ENCODE measurements at regions not wholly inside any gene's neighbourhood (a gene's known extent, or its start where the extent isn't known, plus 50 kb on each side); places are given as distances from the start of the nearest gene placed in this dataset.

DNA sequence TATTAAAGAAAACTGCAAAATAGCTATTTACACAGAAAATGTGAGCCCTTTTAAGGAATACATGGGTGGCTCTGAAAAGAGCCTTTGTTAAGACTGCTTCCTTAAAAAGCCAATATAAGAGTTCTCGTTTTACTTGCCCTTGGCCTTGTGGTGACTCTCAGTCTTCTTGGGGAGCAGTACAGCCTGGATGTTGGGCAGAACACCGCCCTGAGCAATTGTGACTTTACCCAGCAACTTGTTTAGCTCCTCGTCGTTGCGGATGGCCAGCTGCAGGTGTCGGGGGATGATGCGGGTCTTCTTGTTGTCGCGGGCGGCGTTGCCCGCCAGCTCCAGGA is 111.5 kb downstream of the HFE start:
- peaks cover 50% of the 10 kb centered on the region for H3K4me1 Mint-ChIP-seq (ENCODE audit: low read depth)
- peak overlapping the region; percentile 98 for H3K27ac Mint-ChIP-seq
- H3K9me3 Mint-ChIP-seq: no peaks in the 10 kb centered on the region
- H3K27me3 Mint-ChIP-seq: no peaks in the 10 kb centered on the region
- peak overlapping the region; percentile 96 for H3K4me3 Mint-ChIP-seq
- H3K36me3 Mint-ChIP-seq (ENCODE audit: low read depth): peaks cover 20% of the 10 kb centered on the region

DNA sequence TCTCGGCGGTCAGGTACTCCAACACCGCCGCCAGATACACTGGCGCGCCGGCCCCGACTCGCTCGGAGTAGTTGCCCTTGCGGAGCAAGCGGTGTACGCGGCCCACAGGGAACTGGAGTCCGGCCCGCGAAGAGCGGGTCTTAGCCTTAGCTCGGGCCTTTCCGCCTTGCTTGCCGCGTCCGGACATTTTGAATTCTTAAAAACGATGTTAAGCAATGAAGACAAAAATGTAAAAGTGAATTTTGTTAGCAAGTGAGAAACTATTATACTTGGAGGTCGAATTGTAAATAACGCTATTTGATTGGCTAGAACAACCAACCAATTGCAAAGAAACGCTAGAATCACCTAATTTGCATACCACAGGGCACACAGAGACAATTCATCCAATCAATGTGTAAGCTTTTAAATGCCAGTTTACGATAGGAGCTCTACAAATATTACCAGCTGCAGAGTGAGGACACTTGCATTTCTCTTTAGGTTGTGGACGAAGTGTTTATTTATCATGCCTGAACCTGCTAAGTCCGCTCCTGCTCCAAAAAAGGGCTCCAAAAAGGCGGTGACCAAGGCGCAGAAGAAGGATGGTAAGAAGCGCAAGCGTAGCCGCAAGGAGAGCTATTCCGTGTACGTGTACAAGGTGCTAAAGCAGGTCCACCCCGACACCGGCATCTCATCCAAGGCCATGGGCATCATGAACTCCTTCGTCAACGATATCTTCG is 112.0 kb downstream of the HFE start:
- no peaks in the 10 kb centered on the region for H3K9me3 Mint-ChIP-seq
- H3K4me3 Mint-ChIP-seq: peak overlapping the region; percentile 96
- peak overlapping the region; percentile 98 for H3K27ac Mint-ChIP-seq
- no peaks in the 10 kb centered on the region for H3K27me3 Mint-ChIP-seq
- H3K4me1 Mint-ChIP-seq (ENCODE audit: low read depth): peaks cover 53% of the 10 kb centered on the region
- H3K36me3 Mint-ChIP-seq (ENCODE audit: low read depth): peaks cover 20% of the 10 kb centered on the region

DNA sequence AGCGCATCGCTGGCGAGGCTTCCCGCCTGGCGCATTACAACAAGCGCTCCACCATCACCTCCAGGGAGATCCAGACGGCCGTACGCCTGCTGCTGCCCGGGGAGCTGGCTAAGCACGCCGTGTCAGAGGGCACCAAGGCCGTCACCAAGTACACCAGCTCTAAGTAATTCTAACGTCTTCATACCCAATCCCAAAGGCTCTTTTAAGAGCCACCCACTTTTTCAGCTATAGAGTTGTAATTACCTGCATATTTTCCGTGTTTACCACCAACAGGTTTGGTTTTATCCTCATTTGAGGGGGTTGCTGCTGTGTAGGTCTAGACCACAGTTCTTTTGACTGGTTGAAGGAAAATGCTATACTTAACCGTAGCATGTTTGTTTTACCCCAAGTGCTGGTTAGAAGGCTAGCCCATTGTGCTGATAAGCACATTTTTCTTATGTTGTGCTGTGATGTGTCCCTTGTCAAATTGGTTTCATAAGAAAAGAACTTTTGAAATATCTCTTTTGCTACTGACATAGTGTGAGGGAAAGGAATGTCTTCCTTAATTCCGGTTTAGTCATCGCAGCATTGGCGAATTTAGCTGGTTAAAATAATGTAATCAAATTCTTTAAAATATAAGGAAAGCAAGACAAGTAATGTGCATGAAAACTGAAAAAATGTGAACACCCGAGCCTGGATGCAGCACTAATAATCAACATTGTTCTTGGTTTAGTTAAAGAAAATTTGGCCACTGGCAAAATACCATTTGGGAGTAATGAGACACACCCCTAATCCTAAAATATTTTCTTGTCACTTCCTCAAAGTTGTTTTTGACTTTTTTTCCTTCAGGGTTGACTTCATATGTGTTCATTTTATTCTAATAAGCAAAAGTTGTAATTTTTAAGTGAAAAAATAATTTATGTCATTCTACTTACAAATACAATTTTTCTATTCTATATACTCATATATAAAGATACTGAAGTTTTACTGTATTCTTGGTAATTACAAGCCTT is 112.8 kb downstream of the HFE start:
- H3K27ac Mint-ChIP-seq: peak overlapping the region; percentile 98

GRCh38 chr6:26200918-26201721 is 113.9 kb downstream of the HFE start:
- H3K27ac Mint-ChIP-seq: peak overlapping the region; percentile 68

More for the DNA sequence above, 112.8 kb downstream of the HFE start:
- Mint-ChIP-seq H3K36me3 (ENCODE audit: low read depth) (peaks cover 20% of the 10 kb centered on the region), H3K4me1 (ENCODE audit: low read depth) (peaks cover 50% of the 10 kb centered on the region), H3K9me3 (no peaks in the 10 kb centered on the region), H3K4me3 (peak overlapping the region; percentile 96), H3K27me3 (no peaks in the 10 kb centered on the region)

DNA sequence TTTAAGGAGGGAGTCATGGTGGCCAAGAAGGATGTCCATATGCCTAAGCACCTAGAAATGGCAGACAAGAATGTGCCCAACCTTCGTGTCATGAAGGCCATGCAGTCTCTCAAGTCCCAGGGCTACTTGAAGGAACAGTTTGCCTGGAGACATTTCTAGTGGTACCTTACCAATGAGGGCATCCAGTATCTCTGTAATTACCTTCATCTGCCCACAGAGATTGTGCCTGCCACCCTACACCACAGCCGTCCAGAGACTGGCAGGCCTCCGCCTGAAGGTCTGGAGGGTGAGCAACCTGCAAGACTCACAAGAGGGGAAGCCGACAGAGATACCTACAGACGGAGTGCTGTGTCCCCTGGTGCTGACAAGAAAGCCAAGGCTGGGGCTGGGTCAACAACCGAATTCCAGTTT is 115.0 kb downstream of the HFE start:
- H3K27me3 Mint-ChIP-seq: no peaks in the 10 kb centered on the region
- peaks cover 43% of the 10 kb centered on the region for H3K4me1 Mint-ChIP-seq (ENCODE audit: low read depth)
- no peak overlapping the region for H3K4me3 Mint-ChIP-seq
- peaks cover 13% of the 10 kb centered on the region for H3K36me3 Mint-ChIP-seq (ENCODE audit: low read depth)
- no peak overlapping the region for H3K27ac Mint-ChIP-seq
- no peaks in the 10 kb centered on the region for H3K9me3 Mint-ChIP-seq

More at GRCh38 chr6:26200918-26201721, 113.9 kb downstream of the HFE start:
- H3K9me3 Mint-ChIP-seq: no peaks in the 10 kb centered on the region
- no peaks in the 10 kb centered on the region for H3K27me3 Mint-ChIP-seq
- peaks cover 16% of the 10 kb centered on the region for H3K36me3 Mint-ChIP-seq (ENCODE audit: low read depth)
- H3K4me3 Mint-ChIP-seq: peak overlapping the region; percentile 57
- peaks cover 43% of the 10 kb centered on the region for H3K4me1 Mint-ChIP-seq (ENCODE audit: low read depth)

- no peak overlapping the region for H3K4me3 Mint-ChIP-seq
- H3K27ac Mint-ChIP-seq: no peak overlapping the region
- no peaks in the 10 kb centered on the region for H3K9me3 Mint-ChIP-seq
- H3K27me3 Mint-ChIP-seq: no peaks in the 10 kb centered on the region
- H3K36me3 Mint-ChIP-seq (ENCODE audit: low read depth): peaks cover 12% of the 10 kb centered on the region
- H3K4me1 Mint-ChIP-seq (ENCODE audit: low read depth): peaks cover 42% of the 10 kb centered on the region
Measured at GRCh38 chr6:26202811-26203583, 115.8 kb downstream of the HFE start.

- Mint-ChIP-seq H3K4me3 (no peak overlapping the region), H3K27ac (no peak overlapping the region), H3K36me3 (ENCODE audit: low read depth) (peaks cover 4% of the 10 kb centered on the region), H3K27me3 (no peaks in the 10 kb centered on the region), H3K9me3 (no peaks in the 10 kb centered on the region), H3K4me1 (ENCODE audit: low read depth) (peaks cover 32% of the 10 kb centered on the region)
Measured at GRCh38 chr6:26204332-26205160, 117.3 kb downstream of the HFE start.

- Mint-ChIP-seq H3K9me3 (no peaks in the 10 kb centered on the region), H3K4me1 (ENCODE audit: low read depth) (peaks cover 25% of the 10 kb centered on the region), H3K27ac (no peak overlapping the region), H3K36me3 (ENCODE audit: low read depth) (no peaks in the 10 kb centered on the region), H3K27me3 (no peaks in the 10 kb centered on the region), H3K4me3 (no peak overlapping the region)
Measured at GRCh38 chr6:26205161-26205624, 118.0 kb downstream of the HFE start.

GRCh38 chr6:26205625-26206574 is 118.7 kb downstream of the HFE start:
- Mint-ChIP-seq H3K27ac (no peak overlapping the region), H3K4me3 (no peak overlapping the region), H3K4me1 (ENCODE audit: low read depth) (peaks cover 22% of the 10 kb centered on the region), H3K9me3 (no peaks in the 10 kb centered on the region), H3K27me3 (no peaks in the 10 kb centered on the region), H3K36me3 (ENCODE audit: low read depth) (no peaks in the 10 kb centered on the region)

GRCh38 chr6:26206868-26207801 is 119.9 kb downstream of the HFE start:
- Mint-ChIP-seq H3K27me3 (no peaks in the 10 kb centered on the region), H3K27ac (no peak overlapping the region), H3K4me1 (ENCODE audit: low read depth) (peaks cover 16% of the 10 kb centered on the region), H3K4me3 (no peak overlapping the region), H3K36me3 (ENCODE audit: low read depth) (no peaks in the 10 kb centered on the region), H3K9me3 (no peaks in the 10 kb centered on the region)

- no peak overlapping the region for H3K4me3 Mint-ChIP-seq
- no peaks in the 10 kb centered on the region for H3K9me3 Mint-ChIP-seq
- no peaks in the 10 kb centered on the region for H3K36me3 Mint-ChIP-seq (ENCODE audit: low read depth)
- H3K4me1 Mint-ChIP-seq (ENCODE audit: low read depth): peaks cover 13% of the 10 kb centered on the region
- H3K27me3 Mint-ChIP-seq: no peaks in the 10 kb centered on the region
- no peak overlapping the region for H3K27ac Mint-ChIP-seq
Measured at GRCh38 chr6:26211963-26212362, 124.7 kb downstream of the HFE start.
